ENCODE measurements at regions not wholly inside any gene's neighbourhood (a gene's known extent, or its start where the extent isn't known, plus 50 kb on each side); places are given as distances from the start of the nearest gene placed in this dataset.

DNA sequence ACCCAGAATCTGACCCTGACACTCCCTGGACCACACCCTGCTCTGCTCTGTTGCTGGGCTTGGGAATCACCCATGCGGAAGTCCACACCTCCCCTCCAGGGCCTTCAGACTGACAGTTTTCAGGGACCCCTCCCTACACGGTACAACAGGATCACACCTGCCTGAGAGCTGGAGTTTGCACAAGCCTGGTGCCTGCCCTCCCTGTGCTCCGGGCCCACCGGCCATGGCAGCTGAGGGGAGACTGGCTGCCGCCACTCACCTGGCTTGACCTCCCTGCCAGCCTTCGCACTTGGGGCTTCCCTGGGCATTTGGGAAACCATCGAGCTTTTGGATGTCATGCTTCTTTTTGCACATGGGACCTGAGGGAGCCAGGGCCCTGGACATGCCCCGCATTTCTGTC, 95.9 kb upstream of the ANKRD34C start:
- in situ Hi-C loops (cut with HindIII; ENCODE audit: low sequenced_read_pairs): no loop called here

- in situ Hi-C loops (cut with HindIII; ENCODE audit: low sequenced_read_pairs): no loop called here
Observed at GRCh38 chr15:79185199-79185598, 94.6 kb upstream of the RASGRF1 start.

GRCh38 chr15:79184465-79184892, 93.9 kb upstream of the RASGRF1 start:
- in situ Hi-C loops (cut with HindIII; ENCODE audit: low sequenced_read_pairs): loop anchor here (5.0 kb wide), 1 partner anchor 142 kb away; no protein-coding TSS in a partner anchor

- in situ Hi-C loops (cut with HindIII; ENCODE audit: low sequenced_read_pairs): loop anchor here (5.0 kb wide), 1 partner anchor 138 kb away; no protein-coding TSS in a partner anchor
Observed at GRCh38 chr15:79180318-79180717, 89.7 kb upstream of the RASGRF1 start.

DNA sequence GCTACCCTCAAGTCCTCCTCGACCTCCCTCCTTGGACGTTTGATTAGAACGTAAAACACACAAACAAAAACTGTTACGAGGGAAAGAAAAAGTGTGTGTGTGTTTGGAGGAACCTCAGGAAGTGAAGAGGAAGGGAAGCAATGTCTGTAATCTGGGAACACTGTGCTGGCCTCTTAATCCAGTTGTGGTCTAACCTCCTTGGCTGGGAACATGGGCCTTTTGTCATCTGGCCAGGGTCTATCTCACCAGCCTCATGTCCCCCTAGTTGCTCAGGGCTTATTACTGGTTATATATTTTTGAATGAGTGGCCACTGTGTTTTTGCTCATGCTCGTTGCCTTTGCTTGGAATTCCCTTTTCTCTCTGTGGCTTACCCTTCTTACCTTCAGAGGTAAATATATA, 89.0 kb upstream of the RASGRF1 start:
- in situ Hi-C loops (cut with HindIII; ENCODE audit: low sequenced_read_pairs): loop anchor here (5.0 kb wide), 1 partner anchor 52 kb away; no protein-coding TSS in a partner anchor

DNA sequence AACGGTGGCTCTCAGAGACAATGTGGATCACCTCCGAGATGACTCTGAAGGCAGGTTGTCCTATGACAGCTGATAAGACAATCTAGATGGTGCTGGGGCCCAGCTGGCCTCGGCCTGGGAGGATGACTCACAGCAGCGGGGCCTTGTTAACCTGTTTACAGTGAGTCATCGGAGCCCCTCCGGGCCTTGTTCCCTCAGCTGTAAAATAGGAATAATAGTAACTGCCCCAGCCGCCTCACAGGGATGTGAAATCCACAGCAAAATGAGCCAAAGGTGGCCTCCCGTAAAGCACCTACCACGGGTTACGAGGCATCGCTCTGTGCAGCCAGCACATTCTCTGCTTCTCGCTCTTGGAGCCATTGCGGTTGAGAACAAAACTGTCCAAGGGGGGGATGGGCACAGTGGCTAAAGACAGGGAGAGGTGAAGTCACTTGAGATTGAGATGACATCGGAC, 88.6 kb upstream of the RASGRF1 start:
- in situ Hi-C loops (cut with HindIII; ENCODE audit: low sequenced_read_pairs): loop anchor here (5.0 kb wide), 1 partner anchor 52 kb away; no protein-coding TSS in a partner anchor

GRCh38 chr15:79178594-79178993, 88.0 kb upstream of the RASGRF1 start:
- in situ Hi-C loops (cut with HindIII; ENCODE audit: low sequenced_read_pairs): loop anchor here (5.0 kb wide), 1 partner anchor 51 kb away; no protein-coding TSS in a partner anchor

DNA sequence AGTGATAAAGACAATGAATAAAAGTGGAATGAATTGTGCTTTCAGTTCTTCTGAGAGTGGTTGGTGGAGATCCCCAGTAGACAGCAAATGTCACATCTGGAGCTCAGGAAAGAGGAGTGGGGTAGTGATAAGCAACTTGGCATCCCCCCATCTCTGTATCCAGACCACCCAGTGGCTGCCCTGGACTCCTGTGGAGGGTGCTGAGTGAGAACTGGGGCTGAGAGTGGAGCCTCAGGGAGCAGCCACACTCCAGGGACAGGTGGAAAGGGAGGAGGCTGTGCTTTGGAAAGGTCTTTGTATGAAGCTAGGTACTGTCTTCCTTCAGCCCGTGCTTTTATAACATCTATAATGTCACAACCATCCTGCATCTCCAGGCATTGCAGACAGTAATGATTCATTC, 85.6 kb upstream of the RASGRF1 start:
- in situ Hi-C loops (cut with HindIII; ENCODE audit: low sequenced_read_pairs): loop anchor here (5.0 kb wide), 1 partner anchor 49 kb away; no protein-coding TSS in a partner anchor

- in situ Hi-C loops (cut with HindIII; ENCODE audit: low sequenced_read_pairs): no loop called here
Observed at GRCh38 chr15:79172801-79173460, 82.4 kb upstream of the RASGRF1 start.

DNA sequence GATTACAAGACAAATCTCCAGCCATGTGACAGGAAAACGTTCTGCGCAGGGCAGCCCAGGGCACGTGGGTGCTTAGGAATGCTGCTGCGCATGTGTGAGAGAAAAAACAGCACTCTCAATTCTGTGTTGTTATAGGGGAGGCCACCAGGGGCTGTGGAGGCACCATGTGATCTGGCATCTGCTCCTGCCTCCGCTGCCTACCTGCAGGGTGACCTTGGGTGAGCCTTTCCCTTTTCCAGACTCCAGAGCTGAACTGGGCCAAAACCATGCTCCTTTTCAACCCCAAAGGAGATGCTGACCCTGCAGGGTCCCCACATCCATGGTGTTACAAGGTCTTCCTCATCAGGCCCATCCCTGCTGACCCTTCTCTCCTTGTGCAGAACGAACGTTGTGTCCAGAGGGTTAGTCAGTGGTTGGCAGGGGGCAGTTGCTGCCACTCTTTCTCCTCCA, 81.5 kb upstream of the RASGRF1 start:
- in situ Hi-C loops (cut with HindIII; ENCODE audit: low sequenced_read_pairs): no loop called here

- in situ Hi-C loops (cut with HindIII; ENCODE audit: low sequenced_read_pairs): no loop called here
Observed at GRCh38 chr15:79171320-79172031, 80.9 kb upstream of the RASGRF1 start.

GRCh38 chr15:79170256-79170664, 79.7 kb upstream of the RASGRF1 start:
- in situ Hi-C loops (cut with HindIII; ENCODE audit: low sequenced_read_pairs): no loop called here

GRCh38 chr15:79169526-79170133, 79.0 kb upstream of the RASGRF1 start:
- in situ Hi-C loops (cut with HindIII; ENCODE audit: low sequenced_read_pairs): no loop called here

DNA sequence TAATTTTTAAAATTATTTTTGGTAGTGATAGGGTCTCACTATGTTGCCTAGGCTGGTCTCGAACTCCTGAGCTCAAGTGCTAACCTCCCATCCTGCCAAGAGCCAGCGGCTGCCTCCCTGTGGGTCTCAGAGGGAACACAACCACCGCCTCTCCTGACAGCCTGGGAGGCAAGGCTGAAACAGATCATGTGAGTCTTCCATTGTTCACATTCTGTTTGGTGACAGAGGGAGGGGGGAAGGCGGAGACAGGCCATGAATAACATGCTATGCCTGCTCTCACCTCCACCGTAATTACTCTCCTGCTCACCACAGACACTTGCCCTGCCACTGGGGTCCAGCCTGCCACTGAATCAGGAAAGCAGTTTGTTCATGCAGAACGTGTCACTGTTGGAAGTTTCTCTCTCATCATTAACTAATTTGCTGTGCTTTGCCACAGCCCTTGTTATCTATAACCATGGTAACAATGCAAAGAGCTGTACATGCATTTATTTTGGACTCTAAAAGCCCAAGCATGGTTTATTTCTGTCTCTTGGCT, 78.4 kb upstream of the RASGRF1 start:
- in situ Hi-C loops (cut with HindIII; ENCODE audit: low sequenced_read_pairs): no loop called here

DNA sequence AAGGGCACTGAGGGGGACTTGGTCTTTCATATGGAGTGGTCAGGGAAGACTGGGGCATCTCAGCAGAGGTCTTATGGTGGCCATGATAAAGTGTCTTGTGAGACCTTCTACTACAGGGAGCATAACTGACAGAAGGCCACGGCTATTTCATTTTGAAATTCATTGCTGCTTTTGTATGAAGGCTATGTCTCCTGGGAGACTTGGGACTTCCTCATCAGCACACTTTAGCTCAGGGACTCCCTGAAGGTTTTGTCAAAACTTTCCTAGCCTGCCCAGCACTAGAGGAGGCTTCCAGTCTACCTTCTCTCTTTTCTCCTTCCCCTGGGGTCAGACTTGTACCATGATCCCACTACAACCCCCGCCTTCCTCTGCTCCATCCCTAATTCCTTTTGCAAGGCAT, 77.2 kb upstream of the RASGRF1 start:
- in situ Hi-C loops (cut with HindIII; ENCODE audit: low sequenced_read_pairs): no loop called here

DNA sequence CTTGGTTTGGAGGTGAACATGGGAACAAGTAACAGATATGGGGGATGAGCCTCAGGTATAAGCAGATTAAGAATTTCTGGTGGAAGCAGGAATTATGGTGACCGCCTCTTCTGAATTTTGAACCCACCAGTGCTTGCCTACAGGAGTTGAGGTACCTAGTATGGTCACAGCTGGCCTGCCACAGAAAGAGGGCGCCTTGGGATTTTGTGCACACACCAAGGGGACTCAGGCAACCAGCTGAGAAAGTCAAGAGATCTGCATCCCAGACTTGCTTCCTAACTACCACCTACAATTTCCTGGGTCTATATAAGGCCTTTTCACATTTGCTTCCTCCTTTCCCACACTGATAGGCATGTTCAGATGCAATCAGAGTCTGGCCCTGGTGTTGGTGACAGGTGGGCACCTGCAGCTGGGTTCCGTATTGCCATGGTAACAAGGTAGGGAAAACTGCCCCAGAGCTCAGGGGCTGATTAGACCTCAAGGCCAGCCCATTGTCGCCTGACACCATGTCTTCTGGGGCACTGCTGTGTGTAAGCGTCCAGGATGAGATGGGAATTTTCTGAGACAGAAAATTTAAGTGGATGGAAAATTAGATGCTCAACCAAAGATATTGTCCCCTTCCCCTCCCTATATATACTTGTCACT, 75.9 kb upstream of the RASGRF1 start:
- in situ Hi-C loops (cut with HindIII; ENCODE audit: low sequenced_read_pairs): no loop called here

DNA sequence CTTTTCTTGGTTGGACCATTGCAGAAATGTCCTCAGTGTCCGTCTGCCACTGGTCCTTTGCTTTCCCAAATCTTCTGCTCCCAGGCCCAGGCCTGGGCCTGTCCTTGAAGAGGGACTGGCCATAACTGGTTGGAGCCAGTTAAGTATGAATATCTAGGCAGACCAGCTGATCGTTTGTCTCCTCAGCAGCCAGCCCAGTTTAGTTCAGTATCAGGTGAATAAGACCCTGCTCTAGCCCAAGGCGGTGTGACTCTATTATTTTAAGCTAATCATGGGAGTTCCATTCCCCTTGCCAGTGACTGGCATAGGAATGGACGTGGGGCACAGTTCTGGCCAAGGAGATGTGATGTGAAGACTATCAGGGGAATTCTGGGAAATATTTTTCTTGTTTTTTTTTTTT, 73.9 kb upstream of the RASGRF1 start:
- in situ Hi-C loops (cut with HindIII; ENCODE audit: low sequenced_read_pairs): no loop called here

- in situ Hi-C loops (cut with HindIII; ENCODE audit: low sequenced_read_pairs): no loop called here
Observed at GRCh38 chr15:79164043-79164442, 73.5 kb upstream of the RASGRF1 start.

DNA sequence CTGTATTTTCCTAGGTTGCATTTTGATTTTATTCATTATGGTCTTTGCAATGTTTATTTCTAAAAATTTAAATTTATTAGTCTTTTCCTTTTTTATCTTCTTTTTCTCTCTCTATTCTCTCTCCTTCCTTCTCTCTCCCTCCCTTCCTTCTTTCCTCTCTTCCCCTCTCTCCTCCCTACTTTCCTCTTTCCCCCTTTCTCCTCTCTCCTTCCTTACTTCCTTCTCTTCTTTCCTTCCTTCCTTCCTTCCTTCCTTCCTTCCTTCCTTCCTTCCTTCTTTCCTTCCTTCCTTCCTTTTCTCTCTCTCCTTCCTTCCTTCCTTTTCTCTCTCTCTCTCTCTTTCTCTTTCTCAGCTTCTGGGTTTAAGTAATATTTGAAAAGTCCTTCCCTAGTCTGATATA, 72.8 kb upstream of the RASGRF1 start:
- in situ Hi-C loops (cut with HindIII; ENCODE audit: low sequenced_read_pairs): no loop called here

GRCh38 chr15:79161837-79162508, 71.4 kb upstream of the RASGRF1 start:
- in situ Hi-C loops (cut with HindIII; ENCODE audit: low sequenced_read_pairs): no loop called here
